ENCODE measurements at regions not wholly inside any gene's neighbourhood (a gene's known extent, or its start where the extent isn't known, plus 50 kb on each side); places are given as distances from the start of the nearest gene placed in this dataset.

DNA sequence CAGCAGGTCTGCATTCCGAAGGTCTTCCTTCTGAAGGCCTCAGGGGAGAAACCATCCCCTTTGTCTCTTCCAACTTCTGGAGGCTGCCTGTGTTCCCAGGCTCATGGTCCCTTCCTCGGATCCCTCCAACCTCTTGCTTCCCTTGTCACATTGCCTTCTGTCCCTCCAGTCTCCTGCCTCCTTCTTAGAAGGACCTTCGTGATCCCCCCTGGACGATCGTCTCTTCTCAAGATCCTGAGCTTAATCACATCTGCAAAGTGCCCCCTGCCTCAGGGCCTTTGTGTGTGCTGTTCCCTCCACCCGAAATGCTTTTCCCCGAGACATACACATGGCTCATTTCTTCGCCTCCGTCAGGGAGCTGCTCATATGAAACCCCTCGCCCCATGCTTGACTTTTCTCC lies 505.8 kb downstream of the SHQ1 start:
- DNase-seq (ENCODE audit: extremely low spot score) = no peak
- TF ChIP-seq, protein P1, sequence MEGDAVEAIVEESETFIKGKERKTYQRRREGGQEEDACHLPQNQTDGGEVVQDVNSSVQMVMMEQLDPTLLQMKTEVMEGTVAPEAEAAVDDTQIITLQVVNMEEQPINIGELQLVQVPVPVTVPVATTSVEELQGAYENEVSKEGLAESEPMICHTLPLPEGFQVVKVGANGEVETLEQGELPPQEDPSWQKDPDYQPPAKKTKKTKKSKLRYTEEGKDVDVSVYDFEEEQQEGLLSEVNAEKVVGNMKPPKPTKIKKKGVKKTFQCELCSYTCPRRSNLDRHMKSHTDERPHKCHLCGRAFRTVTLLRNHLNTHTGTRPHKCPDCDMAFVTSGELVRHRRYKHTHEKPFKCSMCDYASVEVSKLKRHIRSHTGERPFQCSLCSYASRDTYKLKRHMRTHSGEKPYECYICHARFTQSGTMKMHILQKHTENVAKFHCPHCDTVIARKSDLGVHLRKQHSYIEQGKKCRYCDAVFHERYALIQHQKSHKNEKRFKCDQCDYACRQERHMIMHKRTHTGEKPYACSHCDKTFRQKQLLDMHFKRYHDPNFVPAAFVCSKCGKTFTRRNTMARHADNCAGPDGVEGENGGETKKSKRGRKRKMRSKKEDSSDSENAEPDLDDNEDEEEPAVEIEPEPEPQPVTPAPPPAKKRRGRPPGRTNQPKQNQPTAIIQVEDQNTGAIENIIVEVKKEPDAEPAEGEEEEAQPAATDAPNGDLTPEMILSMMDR (IDR thresholded peaks at IDR 0.05) = no peak
- TF ChIP-seq POLR2A (IDR thresholded peaks at IDR 0.05; ENCODE audit: low read depth) = no peak
- TF ChIP-seq EP300 (IDR thresholded peaks at IDR 0.05) = no peak
- TF ChIP-seq POLR2AphosphoS5 (IDR thresholded peaks at IDR 0.05) = no peak
- WGBS = 93% methylated on average over 10 of the region's 10 CpGs
- no peaks in the 10 kb centered on the region for H3K9me3 ChIP-seq
- no peak overlapping the region for H3K4me3 ChIP-seq
- no peak overlapping the region for H3K27ac ChIP-seq (replicated peaks in 1 of 4)
- intact Hi-C loops (cut with DNase I) = no loop called here
- no peaks in the 10 kb centered on the region for H3K36me3 ChIP-seq
- H3K27me3 ChIP-seq = no peaks in the 10 kb centered on the region
- peaks cover 23 to 56% (median 38%) of the 10 kb centered on the region in 4 donors for H3K4me1 ChIP-seq

DNA sequence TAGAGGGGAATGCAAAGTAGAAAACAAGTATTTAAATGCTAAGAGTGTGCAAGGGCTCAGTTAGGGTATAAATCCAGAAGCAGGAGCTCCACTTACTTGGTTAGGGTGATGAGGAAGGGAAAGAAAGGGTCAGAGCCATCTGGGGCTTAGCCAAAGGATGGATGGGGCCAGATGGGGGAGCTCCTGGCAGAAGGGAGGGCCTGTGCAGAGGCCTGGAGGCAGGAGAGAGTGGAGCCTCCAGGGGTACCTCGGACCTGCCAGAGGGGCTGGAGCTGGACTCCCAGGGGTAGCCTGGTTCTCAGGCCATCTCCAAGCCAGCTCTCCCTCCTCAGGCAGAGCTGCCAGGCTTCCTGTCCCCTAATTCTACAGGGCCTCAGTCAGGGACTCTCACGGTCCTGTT lies 506.3 kb downstream of the SHQ1 start:
- intact Hi-C loops (cut with DNase I) = no loop called here
- DNase-seq (ENCODE audit: extremely low spot score) = no peak
- Histone ChIP-seq H3K27ac (replicated peaks in 1 of 4) (no peak overlapping the region), H3K36me3 (no peaks in the 10 kb centered on the region), H3K4me1 (peaks cover 28 to 56% (median 37%) of the 10 kb centered on the region in 4 donors), H3K9me3 (no peaks in the 10 kb centered on the region), H3K4me3 (no peak overlapping the region), H3K27me3 (no peaks in the 10 kb centered on the region)
- 48% methylated on average over 2 of the region's 2 CpGs for WGBS
- TF ChIP-seq EP300 (IDR thresholded peaks at IDR 0.05) (no peak), POLR2AphosphoS5 (IDR thresholded peaks at IDR 0.05) (no peak), POLR2A (IDR thresholded peaks at IDR 0.05; ENCODE audit: low read depth) (no peak)
- TF ChIP-seq, protein P1 (IDR thresholded peaks at IDR 0.05) = no peak

DNA sequence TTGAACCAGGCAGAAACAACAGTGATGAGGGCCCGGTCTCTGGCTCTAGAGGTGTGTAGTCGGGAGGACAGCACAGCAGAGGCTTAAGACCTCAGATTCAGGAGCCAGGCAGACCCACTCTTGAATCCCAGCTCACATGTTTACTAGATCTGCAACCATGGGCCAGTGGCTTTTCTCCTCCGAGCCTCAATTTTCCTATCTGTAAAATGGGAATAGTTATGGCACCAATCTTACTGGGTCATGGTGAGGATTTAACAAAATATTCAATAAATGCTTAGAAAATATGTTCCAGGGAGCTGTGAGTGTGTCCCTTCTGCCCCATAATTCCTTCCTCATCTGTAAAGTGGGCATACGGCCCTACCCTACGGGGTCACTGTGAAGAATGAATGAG lies 506.9 kb downstream of the SHQ1 start:
- TF ChIP-seq EP300 (IDR thresholded peaks at IDR 0.05) (no peak), POLR2AphosphoS5 (IDR thresholded peaks at IDR 0.05) (no peak), POLR2A (IDR thresholded peaks at IDR 0.05; ENCODE audit: low read depth) (no peak)
- TF ChIP-seq, protein P1 (IDR thresholded peaks at IDR 0.05) = no peak
- H3K27ac ChIP-seq (replicated peaks in 1 of 4) = no peak overlapping the region
- no peak overlapping the region for H3K4me3 ChIP-seq
- no peaks in the 10 kb centered on the region for H3K9me3 ChIP-seq
- DNase-seq (ENCODE audit: extremely low spot score) = no peak
- H3K4me1 ChIP-seq = peaks cover 30 to 58% (median 42%) of the 10 kb centered on the region in 4 donors
- H3K36me3 ChIP-seq = no peaks in the 10 kb centered on the region
- intact Hi-C loops (cut with DNase I) = no loop called here
- no peaks in the 10 kb centered on the region for H3K27me3 ChIP-seq
- 100% methylated on average over 4 of the region's 5 CpGs for WGBS

DNA sequence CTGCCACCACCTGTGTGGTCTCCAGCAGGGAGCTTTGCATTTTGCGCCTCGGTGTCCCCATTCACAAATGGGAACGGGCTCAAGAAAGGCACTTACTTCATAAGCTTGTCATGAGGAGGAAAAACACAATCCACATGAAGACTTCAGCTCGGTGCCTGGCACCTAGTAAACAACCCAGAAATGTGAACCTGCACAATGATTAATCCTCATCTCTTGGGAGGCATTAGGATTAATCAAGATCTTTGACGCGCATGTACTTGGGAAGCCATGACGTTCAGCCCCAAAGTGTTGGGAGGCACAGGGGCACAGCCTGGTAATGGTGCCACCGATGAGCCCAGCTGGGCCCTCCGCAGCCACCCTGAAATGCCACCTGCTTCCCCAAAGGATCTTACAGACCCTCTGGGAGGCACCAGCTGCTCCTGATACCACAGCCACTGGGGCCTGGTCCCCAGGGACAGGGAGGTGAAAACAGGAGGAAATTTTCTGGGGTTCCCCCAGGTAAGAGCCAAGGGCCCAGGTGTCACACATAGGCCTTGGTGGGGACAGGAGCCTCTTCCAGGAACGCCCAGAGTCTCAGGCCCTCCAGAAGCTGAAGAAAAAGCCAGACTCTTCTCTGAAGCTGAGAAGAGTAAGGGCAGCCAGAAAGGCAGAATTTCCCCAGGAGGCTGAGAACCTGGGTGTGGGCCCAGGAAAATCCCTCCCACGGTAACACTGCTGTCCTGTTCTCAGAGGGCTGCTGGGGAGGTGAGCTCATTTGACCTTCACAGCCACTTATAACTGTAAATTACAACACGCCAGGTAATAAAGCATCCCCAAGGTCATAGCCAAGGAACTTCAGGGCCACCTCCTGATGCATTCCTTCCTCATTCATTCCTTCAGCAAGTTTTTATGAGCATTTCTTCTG lies 507.5 kb downstream of the SHQ1 start:
- H3K4me1 ChIP-seq = peaks cover 30 to 58% (median 46%) of the 10 kb centered on the region in 4 donors
- no peak for DNase-seq (ENCODE audit: extremely low spot score)
- WGBS = 87% methylated on average over 12 of the region's 12 CpGs

More for the DNA sequence above, 507.5 kb downstream of the SHQ1 start:
- H3K9me3 ChIP-seq = no peaks in the 10 kb centered on the region
- intact Hi-C loops (cut with DNase I) = no loop called here
- no peaks in the 10 kb centered on the region for H3K27me3 ChIP-seq
- no peaks in the 10 kb centered on the region for H3K36me3 ChIP-seq
- TF ChIP-seq POLR2AphosphoS5 (IDR thresholded peaks at IDR 0.05) = no peak
- TF ChIP-seq, protein P1 (IDR thresholded peaks at IDR 0.05) = no peak
- no peak for TF ChIP-seq EP300 (IDR thresholded peaks at IDR 0.05)
- H3K27ac ChIP-seq (replicated peaks in 1 of 4) = peak overlapping the region in 3 of 4 donors; percentile 13 to 38 (median 38)
- H3K4me3 ChIP-seq = no peak overlapping the region

All from esophagus muscularis mucosa (tissue), 4 donors.